ENCODE measurements at regions not wholly inside any gene's neighbourhood (a gene's known extent, or its start where the extent isn't known, plus 50 kb on each side); places are given as distances from the start of the nearest gene placed in this dataset.

- no peak for DNase-seq (ENCODE audit: low spot score)
- H3K27ac ChIP-seq = no peak overlapping the region
- no peak for TF ChIP-seq CTCF (IDR thresholded peaks at IDR 0.05)
- no peak overlapping the region for H3K4me3 ChIP-seq
These were observed 191.7 kb downstream of the TMX1 start for GRCh38 chr14:51431741-51432140.

DNA sequence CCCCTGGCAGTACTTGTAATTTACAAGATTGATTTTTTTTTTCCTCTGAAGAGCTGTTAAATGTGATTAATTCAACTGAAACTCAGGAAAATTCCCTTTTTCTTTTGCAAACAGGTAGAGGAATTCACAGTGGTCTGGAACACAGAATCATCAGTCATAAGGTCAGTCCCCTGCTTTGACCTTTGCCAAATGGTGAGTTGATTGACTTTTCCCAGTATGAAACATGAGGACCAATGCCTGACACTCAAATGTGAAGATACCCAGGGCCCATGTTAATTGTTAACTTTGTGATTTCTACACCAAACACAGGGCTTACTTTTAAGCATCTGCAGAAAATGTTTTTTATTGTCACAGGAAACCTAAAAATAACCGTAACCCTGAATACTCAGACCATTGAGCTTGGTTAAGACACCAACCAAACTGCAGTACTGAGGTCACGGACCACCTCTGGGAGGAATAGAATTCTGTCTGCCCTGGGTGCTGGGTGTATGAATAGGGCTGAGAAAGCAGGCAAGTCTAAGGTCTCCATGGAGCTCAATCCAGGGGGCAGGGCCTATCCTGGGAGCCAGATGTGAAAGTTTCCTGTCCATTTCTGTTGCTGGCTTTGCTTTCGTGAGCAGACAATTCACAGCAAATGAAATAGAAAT is 192.4 kb downstream of the TMX1 start:
- H3K4me3 ChIP-seq = no peak overlapping the region
- no peak for TF ChIP-seq CTCF (IDR thresholded peaks at IDR 0.05)
- DNase-seq (ENCODE audit: low spot score) = no peak
- no peak overlapping the region for H3K27ac ChIP-seq

- Histone ChIP-seq H3K27ac (no peak overlapping the region), H3K4me3 (no peak overlapping the region)
- no peak for TF ChIP-seq CTCF (IDR thresholded peaks at IDR 0.05)
- DNase-seq (ENCODE audit: low spot score) = no peak
These were observed 196.6 kb downstream of the TMX1 start for GRCh38 chr14:51436630-51437029.

GRCh38 chr14:51439896-51440295 is 199.8 kb downstream of the TMX1 start:
- Histone ChIP-seq H3K27ac (no peak overlapping the region), H3K4me3 (no peak overlapping the region)
- no peak for TF ChIP-seq CTCF (IDR thresholded peaks at IDR 0.05)
- DNase-seq (ENCODE audit: low spot score) = no peak

GRCh38 chr14:51441001-51441400 is 201.0 kb downstream of the TMX1 start:
- no peak for TF ChIP-seq CTCF (IDR thresholded peaks at IDR 0.05)
- DNase-seq (ENCODE audit: low spot score) = no peak
- Histone ChIP-seq H3K27ac (no peak overlapping the region), H3K4me3 (no peak overlapping the region)

DNA sequence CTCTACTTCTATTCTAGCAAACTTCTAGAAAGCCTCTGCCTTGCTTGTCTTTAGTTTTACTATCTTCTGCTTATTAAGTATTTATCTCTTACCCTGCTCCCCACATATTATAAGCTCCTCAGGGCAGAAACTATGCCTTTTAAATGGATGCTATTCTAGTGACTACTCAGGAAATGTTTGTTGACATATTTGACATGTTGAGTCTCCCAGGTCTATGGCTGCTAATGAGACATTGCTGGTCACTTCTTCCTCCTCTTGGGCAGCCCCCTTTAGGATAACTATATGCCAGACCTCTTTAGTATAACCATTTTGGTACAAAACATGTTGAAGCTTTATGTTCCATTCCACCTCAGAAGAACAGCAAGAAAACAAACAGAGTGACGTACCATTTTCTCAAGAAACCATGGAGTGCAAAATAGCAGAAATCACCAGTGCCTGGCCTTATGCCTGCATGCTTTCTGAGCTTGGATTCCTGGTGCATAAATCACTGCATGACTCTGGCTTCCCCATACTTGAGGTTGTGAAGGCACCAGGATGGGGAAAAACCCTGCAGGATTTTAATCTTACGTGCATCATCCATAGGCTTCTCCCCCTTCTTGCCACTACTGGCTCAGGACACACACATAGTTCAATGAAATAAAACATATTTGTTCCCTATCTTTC is 202.6 kb downstream of the TMX1 start:
- TF ChIP-seq CTCF (IDR thresholded peaks at IDR 0.05) = no peak
- Histone ChIP-seq H3K4me3 (no peak overlapping the region), H3K27ac (peak overlapping the region; percentile 25 to 75)
- no peak for DNase-seq (ENCODE audit: low spot score)

All from coronary artery (tissue), 2 donors.